HG03558 (cell line): ENCODE measurements at regions not wholly inside any gene's neighbourhood (a gene's known extent, or its start where the extent isn't known, plus 50 kb on each side); places are given as distances from the start of the nearest gene placed in this dataset.

Experiments
- ATAC-seq: cut with Tn5 transposase; IDR thresholded peaks from one replicate; pipeline ENCODE4 v1.9.1; 2021; ENCODE audit warnings: moderate number of reproducible peaks; ENCODE audit not compliant: unreplicated experiment; ENCODE audit errors: extremely low read depth

DNA sequence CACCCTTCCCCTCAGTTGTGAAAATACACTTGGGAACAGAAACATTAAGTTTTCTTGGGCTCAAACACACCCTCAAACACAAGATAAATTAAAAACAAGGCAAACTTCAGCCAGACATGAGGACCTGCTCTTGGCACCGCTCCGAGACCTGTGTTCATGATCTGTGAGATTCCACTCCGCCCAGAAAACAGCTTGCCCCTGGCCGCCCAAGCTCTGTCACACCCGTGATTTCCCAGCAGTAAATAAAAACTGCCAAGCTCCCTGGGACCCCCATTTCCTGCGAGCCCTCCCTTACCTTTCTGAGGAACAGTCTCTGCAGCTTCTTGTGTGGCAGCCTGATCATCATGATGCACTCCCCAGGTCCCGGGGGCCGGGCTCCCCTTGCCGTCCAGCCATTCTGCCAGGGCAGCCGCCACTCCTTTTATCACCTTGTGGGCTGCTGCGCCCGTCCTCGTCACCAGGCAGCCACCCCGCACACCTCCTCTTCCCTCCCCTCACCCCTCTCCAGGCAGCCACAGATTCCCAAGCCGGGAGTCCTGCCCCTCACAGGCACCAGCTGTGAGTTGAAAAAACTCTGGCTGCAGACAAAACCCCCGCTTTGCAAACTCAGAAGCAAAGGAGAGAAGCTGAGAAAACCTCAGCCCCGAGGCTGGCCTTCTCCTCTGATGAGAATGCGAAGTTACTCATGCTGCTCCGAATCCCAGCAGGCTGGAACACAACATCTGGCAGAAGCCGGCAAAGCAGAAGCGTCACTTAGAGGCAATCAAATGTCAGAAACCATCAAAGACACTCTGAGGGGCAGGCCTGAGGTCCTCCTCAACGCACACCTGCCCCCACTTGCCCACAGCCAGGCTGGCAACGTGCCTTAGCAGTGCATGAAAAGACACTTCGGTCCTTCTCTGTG is 130.4 kb upstream of the RPS6KA2 start:
- no peak for ATAC-seq

DNA sequence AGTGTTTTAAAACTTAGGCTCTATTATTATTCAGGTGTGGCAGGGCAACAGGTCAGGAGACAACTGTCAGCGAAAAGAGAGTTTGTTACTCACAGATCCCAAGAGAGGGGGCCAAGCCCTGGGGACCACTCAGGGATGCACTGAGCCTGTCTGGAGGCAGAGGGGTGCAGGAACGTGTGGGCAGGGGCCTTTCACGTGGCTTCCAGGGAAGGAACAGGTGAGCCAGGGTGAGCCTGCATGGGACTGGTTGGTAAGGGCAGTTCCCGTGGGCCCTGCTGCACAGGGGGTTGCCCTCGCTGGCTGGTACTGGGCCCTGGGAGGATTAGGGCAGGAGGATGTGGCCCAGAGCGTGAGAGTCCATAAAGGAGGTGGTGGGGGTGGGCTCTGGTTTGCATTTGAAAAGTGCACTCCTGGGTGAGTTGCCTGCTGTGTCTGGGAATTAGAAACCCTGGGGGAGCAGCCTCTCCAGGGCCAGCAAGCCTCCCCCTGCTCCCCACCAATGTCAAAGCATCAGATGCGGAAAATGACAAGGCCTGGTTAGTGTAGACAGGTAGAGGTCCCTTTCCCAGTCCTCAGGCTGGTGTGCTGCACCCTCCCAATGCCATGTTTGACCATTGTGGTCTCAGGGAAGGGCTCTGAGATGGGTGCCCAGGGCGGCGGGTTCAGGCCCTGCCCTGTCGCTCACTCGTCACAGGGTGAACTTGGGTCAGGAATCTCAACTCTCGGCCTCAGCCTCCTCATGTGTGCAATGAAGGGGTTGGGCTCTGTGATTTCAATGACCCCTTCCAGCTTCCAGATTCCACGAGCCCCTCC is 127.4 kb upstream of the RPS6KA2 start:
- no peak for ATAC-seq

DNA sequence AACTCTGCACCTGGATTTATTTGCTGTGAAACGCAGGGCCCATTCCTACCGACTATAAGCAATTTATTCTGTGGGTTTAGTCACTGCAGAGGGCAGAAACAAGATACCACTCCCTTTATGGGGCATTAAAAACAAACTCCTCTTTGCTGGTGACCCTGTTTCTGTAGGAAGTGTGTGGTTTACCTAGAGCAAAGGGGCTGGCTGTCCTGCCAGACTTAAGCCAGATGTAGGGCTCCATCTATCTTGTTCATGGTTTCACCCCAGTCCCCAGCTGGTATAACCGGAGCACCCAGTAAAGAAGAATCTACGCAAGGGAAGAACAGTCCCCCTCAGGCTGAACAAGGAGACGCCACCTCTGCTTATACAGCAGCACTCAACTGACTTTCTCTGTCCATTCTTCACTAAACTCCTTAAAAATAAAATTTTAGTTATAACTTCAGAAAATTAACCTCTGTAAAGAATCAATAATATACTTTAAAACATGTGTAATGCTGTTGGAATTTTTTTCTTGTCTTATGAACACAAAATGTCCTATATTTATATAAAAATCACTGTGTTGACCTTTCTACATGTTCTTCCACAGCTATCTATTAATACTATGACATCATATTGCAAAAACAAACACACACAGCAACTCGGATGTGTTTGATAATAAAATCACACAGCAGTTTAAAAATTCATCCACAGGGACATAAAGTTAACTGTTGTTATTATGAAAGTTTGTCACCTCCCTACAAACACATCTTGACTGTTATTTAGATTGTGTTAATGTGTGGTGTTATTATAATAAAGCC is 126.1 kb upstream of the RPS6KA2 start:
- no peak for ATAC-seq

DNA sequence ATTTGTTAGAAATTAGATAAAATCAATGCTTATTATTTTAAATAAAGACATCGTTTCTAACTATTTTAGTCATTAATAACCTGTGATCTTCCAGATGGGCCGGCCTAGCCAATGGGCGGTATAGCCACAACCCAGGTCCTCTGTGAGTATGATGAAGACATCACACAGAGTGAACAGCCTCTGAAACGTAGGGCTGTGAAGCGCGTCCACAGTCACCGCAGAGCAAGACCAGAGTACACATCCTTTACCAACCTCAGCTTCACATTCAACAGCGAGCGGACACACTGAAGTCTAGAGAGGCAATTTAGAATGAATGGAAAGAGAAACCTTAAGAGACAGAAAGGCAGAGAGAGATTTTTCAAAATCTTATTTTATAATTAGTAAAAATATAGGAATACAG is 125.0 kb upstream of the RPS6KA2 start:
- ATAC-seq, result peak; percentile 89

DNA sequence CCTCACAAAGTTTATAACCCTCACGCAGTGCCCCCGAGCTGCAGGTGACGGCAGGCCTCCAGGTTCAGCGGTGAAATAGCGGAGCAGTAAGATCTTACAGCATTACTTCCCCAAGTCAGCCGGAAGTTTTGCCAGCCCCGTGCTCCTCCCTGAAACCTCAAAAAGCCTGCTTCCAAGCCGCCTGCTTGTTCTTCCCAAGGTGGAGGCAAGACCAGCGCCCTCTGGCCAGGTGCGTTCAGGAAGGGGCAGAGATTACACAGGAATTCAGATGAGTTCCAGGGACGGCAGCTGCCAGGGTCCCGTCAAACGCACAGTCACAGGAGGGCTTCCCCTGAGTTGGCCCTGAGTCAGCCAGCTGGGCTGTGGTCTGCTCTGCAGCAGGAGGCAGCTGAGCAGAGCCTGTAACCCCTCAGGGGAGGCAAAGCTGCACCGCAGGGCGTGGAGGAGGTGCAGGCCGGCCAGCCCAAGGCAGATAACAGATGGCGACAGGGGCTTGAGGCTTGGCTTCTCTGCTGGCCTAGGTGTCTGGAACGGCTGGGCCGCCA is 124.1 kb upstream of the RPS6KA2 start:
- peak; percentile 72 for ATAC-seq

DNA sequence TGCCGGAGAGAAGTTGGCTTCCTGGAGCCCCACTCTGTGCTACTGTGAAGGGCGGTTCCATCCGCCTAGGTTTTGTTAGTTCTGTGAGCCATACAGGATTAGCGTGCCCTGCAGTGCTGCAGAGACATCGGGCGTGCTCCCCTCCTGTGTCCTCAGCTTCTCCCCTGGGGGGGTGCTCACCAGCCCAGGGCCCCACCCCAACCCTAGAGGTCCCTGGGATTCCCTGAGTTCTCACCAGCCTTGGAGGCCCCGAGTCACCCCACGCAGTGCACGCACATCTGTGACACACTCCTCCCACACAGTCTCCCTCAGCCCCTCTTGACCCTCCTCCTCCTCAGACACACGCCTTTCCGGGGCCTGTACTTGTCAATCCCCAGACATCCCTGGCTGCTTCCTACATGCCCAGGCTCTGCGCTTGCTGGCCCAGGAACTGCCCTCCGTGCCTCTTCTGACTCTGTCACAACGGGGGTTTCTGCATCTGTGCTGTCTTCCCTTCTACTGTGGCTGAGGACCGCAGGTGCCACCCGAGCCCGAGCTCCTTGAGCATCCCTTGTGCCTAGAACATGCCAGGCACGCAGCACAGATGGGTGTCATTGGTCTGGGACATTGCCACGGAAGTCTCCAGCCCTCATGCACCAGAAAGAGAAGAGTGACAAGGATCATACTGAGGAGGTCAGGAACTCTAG is 123.2 kb upstream of the RPS6KA2 start:
- no peak for ATAC-seq

DNA sequence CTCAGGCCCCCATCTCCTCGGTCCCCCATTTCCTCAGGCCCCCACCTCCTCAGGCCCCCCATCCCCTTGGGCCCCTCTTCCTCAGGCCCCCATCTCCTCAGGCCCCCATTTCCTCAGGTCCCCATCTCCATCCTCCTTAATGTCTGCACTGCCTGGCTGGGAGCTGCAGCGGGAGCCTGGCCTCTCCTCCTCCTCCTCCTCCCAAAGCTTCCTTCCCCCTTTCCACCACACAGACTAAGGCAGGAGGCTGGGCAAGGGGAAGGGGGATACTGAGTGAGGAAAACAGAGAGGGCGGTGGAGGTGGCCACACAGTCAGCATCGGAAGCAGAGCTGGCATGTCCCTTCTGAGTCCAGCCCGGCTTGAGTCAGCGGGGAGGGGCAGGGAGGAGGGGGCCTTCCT is 122.6 kb upstream of the RPS6KA2 start:
- ATAC-seq, result no peak

DNA sequence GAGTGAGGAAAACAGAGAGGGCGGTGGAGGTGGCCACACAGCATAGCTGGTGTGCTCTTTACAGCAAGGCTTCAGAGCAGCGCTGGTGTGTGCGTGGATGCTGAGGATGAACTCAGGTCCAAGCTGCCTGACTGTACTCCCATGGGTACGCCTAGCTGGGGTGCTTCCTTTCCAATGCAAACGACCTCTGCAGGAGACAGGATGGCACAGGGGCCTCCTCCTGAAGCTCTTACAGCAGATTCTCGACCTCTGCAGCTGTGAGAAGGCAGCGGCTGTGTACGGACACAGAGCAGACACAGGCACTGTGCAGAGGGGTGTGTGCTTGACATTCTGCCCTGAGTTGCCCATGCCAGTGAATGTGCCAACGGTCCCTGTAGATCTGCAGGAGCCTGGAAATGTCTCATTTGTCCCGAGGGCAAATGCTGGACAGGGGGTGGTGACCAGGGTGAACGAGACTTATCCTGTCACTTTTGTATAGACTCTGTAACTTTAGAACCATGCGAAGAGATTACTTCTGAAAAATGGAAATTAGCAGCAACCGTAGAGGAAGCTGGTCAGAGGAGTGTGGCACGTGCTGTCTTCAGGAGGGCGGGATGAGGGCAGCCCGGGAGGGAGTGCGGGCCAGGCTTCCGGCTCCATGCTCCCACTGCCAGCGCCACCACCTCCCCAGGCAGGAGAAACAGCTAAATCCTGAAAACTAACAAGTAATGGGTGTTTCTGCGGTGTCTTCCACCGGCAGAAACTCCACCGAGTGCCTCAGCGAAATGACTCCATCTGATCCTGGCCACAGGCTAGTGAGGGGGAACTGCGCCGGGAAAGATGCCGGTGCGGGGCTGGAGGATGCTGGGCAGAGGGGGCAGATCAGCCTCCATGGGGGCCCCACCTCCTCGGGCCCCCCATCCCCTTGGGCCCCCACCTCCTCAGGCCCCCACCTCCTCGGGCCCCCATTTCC is 120.9 kb upstream of the RPS6KA2 start:
- ATAC-seq, result no peak

DNA sequence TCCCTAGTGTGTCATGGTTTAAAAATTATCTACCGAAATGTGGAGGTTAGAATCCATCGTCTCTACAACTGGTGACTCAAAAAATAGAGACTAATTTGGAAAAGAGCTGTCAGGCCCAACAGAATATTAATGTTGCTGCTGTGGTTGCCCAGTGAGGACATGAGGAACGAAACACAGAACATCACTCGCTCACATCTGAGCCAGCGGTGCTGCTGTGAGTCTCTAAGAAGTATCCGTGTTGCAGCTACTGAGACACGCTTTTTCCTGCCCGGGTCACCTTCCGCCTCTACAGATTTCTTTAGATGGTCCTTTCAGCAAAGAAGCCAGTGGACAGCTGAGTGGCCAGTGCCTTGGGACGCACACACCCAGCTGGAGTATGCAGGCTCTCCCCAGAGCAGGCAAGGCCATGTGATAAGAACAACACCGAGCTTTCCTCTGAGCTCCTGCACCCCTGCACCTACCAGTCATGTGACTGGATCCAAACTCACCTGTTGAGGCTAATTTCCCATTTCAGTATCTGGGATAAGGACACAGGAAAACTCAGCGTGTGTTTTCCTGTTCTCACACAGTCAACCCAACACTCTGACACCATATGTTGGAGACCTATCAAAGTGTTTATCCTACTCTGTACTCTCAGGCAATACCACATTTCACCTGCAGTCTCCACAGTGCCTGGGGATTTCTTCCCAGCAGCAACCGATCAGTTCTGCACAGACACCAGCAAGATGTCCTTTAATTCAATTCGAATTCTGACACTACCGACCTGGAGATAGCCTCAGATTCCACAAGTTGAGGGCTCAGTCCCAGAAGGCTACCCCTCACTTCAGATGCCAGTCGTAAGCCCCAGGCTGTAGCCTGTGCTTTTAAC is 119.0 kb upstream of the RPS6KA2 start:
- ATAC-seq, result no peak

DNA sequence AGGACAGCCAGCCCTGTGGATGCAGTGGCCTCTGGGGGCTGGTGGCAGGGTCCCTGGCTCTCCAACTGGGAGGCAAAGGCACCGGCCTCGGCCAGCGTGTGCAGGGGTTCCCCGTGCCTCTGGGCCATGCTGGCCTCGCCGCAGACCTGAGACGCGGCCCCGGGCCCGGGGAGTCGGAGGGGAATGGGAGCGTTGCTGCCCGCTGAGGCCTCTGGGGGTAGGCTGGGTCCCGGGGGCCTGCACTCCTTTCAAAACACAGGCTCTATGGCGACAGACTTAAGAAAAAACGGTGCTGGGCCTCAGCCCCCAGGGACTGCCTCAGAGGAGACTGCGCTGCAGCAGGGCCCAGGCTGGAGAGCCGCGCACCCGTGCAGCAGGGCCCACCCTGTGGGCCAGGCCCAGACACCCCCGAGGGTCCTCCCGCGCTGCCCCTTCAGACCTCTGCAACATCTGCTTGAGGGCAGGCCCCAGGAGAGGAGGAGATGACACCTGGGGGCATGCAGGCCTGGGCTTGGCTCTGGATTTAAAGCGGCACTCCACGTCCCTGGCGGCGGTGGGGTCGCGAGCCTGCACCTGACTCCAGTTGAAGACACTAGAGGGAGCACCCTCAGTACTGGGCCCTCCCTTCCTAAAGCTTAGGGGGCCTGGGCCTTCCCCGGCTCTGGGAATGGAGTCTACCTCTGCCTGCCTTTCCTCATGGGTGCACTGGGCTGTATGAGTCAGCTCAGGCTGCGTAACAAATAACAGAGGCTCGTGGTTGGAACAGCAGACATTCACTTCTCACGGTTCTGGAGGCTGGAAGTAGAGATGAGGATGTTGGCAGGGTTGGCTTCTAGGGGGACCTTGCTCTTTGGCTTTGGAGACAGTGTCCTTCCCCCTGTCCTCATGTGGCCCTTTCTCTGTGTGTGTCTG is 117.4 kb upstream of the RPS6KA2 start:
- ATAC-seq, result no peak

DNA sequence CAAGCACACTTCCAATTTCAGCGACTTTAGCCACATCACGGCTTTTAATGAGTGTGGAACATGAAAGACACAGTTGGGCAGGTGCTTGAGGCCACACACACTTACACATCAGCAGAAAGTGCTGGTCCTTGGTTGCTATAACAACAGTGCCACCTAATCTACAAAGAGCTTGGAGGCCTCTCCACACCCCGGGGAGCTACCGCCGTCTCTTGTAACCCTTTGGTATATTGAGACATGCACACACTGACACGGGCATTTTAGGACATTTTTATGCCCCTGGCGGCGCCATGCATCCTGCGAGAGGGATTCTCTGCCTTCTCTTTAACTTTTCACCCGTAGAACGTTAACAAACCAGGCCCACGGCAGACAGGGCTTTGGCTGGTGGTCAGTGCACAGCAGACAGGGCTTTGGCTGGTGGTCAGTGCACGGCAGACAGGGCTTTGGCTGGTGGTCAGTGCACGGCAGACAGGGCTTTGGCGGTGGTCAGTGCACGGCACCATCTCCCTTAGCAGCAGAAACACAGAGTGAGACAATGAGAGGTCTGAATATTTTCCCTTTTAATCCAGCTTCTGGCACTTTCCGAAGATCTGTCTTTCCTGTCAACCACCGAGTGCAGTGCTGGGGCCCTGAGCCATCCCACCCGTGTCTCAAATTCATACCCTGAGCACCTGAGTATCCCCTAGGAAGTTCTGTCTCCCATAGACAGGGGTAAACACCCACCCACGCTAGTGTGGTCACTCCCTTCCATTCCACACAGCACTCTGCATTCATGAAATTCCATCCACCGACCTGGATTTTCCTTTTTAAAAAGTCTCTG is 116.6 kb upstream of the RPS6KA2 start:
- no peak for ATAC-seq

DNA sequence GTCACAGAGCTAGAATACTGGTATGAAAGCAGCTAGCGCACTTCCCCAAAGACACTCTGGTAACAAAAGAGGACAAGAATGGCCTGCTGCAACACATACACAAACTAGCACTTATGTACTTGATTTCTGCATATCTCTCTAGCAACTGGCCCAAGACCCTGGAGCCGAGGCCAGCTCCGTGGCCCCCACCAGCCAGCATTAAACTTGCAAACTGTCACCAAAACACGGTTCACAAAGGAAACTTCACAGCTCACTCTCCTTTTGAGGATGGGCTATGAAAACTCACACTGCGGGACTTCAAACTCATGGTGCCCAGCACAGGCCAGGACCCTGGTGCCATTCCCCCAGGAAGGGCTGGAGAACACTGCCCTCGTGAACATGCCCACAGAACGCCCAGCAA is 115.9 kb upstream of the RPS6KA2 start:
- ATAC-seq, result no peak

DNA sequence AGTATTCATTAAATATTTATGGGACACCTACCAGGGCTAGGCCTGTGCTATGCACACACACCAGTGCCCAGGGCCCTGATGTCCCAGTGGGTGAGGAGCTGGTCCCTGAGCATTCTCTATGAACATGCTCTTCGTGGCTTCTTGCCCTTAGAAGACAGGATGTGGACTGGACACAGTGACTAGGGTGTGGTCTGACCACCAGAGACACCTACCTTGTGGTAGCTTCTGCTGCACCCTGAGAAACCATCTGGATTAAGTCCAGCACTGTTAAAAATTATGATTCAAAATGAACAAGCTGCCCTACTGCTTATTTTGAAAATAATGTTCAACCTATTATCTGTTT is 112.9 kb upstream of the RPS6KA2 start:
- no peak for ATAC-seq

DNA sequence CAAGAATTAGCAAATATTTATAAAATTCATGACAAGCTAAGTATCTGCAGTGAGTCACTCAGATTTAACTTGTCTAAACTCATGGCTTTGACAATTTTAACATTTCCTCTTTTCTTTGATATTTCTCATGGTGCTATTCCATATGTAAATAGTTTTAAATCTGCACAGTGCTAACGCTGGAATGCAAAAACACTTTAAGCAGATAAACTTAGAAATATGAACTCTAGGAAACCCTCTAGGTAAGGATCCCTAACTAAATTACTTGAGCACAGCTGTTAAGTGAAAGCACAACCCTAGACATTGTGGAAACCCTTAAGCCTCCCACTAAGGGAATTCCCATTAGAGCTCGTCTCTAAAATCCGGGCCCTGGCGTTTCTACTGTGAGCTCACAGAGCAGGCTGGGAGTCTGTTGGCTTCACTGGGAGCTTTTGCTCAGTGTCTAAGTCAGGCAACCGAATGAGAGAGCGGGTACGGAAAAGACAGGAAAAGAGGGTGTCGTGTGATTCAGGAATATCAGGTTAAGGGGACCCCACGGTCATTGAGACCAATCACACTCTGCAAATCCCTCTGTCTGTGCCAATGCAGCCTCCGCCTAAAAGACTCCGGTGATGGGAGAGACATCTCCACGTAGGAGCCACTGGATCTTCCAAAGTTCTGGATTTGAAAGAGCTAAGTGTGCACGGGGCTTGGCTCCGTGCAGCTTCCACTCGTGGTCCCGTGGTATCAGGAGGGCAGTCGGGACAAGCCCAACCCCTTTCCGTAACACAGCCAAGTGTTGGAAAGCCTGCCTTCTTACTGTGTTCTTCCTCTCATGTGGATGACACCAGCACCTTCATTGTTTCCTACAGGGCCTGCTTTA is 112.3 kb upstream of the RPS6KA2 start:
- ATAC-seq, result no peak
